ENCODE measurements at regions not wholly inside any gene's neighbourhood (a gene's known extent, or its start where the extent isn't known, plus 50 kb on each side); places are given as distances from the start of the nearest gene placed in this dataset.

GRCh38 chr17:65453204-65453931 is 108.1 kb downstream of the AXIN2 start:
- Histone ChIP-seq H3K27me3 (ENCODE audit: control insufficient read depth in 3 of 3, insufficient read depth in 3 of 3, low read depth in 1 of 3, low read length in 3 of 3) (no peaks in the 10 kb centered on the region), H3K9ac (ENCODE audit: low read depth, low read length, poor library complexity) (no peak overlapping the region), H3K36me3 (replicated peaks in 1 of 2; ENCODE audit: control insufficient read depth in 2 of 2, insufficient read depth in 2 of 2, low read length in 2 of 2) (no peaks in the 10 kb centered on the region), H4K91ac (ENCODE audit: low read depth, low read length, poor library complexity) (no peak overlapping the region), H3K4me3 (ENCODE audit: low read length in 2 of 2) (no peak overlapping the region), H3K4ac (ENCODE audit: low read length) (no peak overlapping the region), H2BK12ac (ENCODE audit: low read length) (no peak overlapping the region), H3K23ac (ENCODE audit: low read depth, low read length, poor library complexity) (no peak overlapping the region), H3K18ac (ENCODE audit: low read length) (no peak overlapping the region), H3K4me1 (ENCODE audit: control insufficient read depth in 2 of 2, insufficient read depth in 1 of 2, low read depth in 1 of 2, low read length in 2 of 2) (peaks cover 3% of the 10 kb centered on the region in 2 donors), H2BK15ac (ENCODE audit: low read length) (no peak overlapping the region), H3K9me3 (replicated peaks in 1 of 2; ENCODE audit: control insufficient read depth in 2 of 2, insufficient read depth in 1 of 2, low read depth in 1 of 2, low read length in 2 of 2) (peaks cover 0 to 17% of the 10 kb centered on the region in 2 donors), H3K4me2 (ENCODE audit: insufficient read depth, low read length, poor library complexity, severe bottlenecking) (no peak overlapping the region), H2AK5ac (ENCODE audit: low read depth, low read length) (no peak overlapping the region), H2BK5ac (ENCODE audit: low read length) (no peak overlapping the region), H3K27ac (replicated peaks; ENCODE audit: low read length) (no peak overlapping the region), H2BK120ac (ENCODE audit: low read depth, low read length) (no peak overlapping the region), H3K79me1 (ENCODE audit: low read depth, low read length) (no peaks in the 10 kb centered on the region), H4K8ac (ENCODE audit: low read depth, low read length) (no peak overlapping the region), H2AFZ (ENCODE audit: low read length) (no peak overlapping the region), H3K14ac (ENCODE audit: low read length) (no peak overlapping the region)
- DNase-seq (ENCODE audit: low spot score) = no peak
- no CpG with 5 or more reads among the region's 4 CpGs for WGBS, 2 donors (ENCODE audit: extremely low coverage in 2 of 2, insufficient read length in 2 of 2, insufficient replicate concordance in 1 of 2)

- peaks cover 0 to 24% of the 10 kb centered on the region in 2 donors for H3K9me3 ChIP-seq (replicated peaks in 1 of 2; ENCODE audit: control insufficient read depth in 2 of 2, insufficient read depth in 1 of 2, low read depth in 1 of 2, low read length in 2 of 2)
- H3K14ac ChIP-seq (ENCODE audit: low read length) = no peak overlapping the region
- no peak for DNase-seq (ENCODE audit: low spot score)
- H3K4ac ChIP-seq (ENCODE audit: low read length) = no peak overlapping the region
- no peak overlapping the region for H3K4me2 ChIP-seq (ENCODE audit: insufficient read depth, low read length, poor library complexity, severe bottlenecking)
- H3K36me3 ChIP-seq (replicated peaks in 1 of 2; ENCODE audit: control insufficient read depth in 2 of 2, insufficient read depth in 2 of 2, low read length in 2 of 2) = no peaks in the 10 kb centered on the region
- H3K9ac ChIP-seq (ENCODE audit: low read depth, low read length, poor library complexity) = no peak overlapping the region
- no peak overlapping the region for H2AK5ac ChIP-seq (ENCODE audit: low read depth, low read length)
- no peak overlapping the region for H2BK12ac ChIP-seq (ENCODE audit: low read length)
- peaks cover 0 to 7% (median 0%) of the 10 kb centered on the region in 3 experiments for H3K27me3 ChIP-seq (ENCODE audit: control insufficient read depth in 3 of 3, insufficient read depth in 3 of 3, low read depth in 1 of 3, low read length in 3 of 3)
- no peaks in the 10 kb centered on the region for H3K4me1 ChIP-seq (ENCODE audit: control insufficient read depth in 2 of 2, insufficient read depth in 1 of 2, low read depth in 1 of 2, low read length in 2 of 2)
- no peak overlapping the region for H3K27ac ChIP-seq (replicated peaks; ENCODE audit: low read length)
- H3K23ac ChIP-seq (ENCODE audit: low read depth, low read length, poor library complexity) = no peak overlapping the region
- no peak overlapping the region for H4K91ac ChIP-seq (ENCODE audit: low read depth, low read length, poor library complexity)
- no peak overlapping the region for H4K8ac ChIP-seq (ENCODE audit: low read depth, low read length)
- no peak overlapping the region for H2BK15ac ChIP-seq (ENCODE audit: low read length)
- H2BK120ac ChIP-seq (ENCODE audit: low read depth, low read length) = no peak overlapping the region
- no peaks in the 10 kb centered on the region for H3K79me1 ChIP-seq (ENCODE audit: low read depth, low read length)
- no peak overlapping the region for H3K18ac ChIP-seq (ENCODE audit: low read length)
- no CpG with 5 or more reads among the region's 4 CpGs for WGBS, 2 donors (ENCODE audit: extremely low coverage in 2 of 2, insufficient read length in 2 of 2, insufficient replicate concordance in 1 of 2)
- H2AFZ ChIP-seq (ENCODE audit: low read length) = no peak overlapping the region
- H3K4me3 ChIP-seq (ENCODE audit: low read length in 2 of 2) = no peak overlapping the region
- no peak overlapping the region for H2BK5ac ChIP-seq (ENCODE audit: low read length)
Observed at GRCh38 chr17:65449495-65449894, 112.0 kb downstream of the AXIN2 start.

- peaks cover 0 to 7% (median 0%) of the 10 kb centered on the region in 3 experiments for H3K27me3 ChIP-seq (ENCODE audit: control insufficient read depth in 3 of 3, insufficient read depth in 3 of 3, low read depth in 1 of 3, low read length in 3 of 3)
- no peak overlapping the region for H3K4me2 ChIP-seq (ENCODE audit: insufficient read depth, low read length, poor library complexity, severe bottlenecking)
- no peak overlapping the region for H4K91ac ChIP-seq (ENCODE audit: low read depth, low read length, poor library complexity)
- H3K27ac ChIP-seq (replicated peaks; ENCODE audit: low read length) = no peak overlapping the region
- no CpG with 5 or more reads among the region's 2 CpGs for WGBS, 2 donors (ENCODE audit: extremely low coverage in 2 of 2, insufficient read length in 2 of 2, insufficient replicate concordance in 1 of 2)
- H2AFZ ChIP-seq (ENCODE audit: low read length) = no peak overlapping the region
- no peak overlapping the region for H2AK5ac ChIP-seq (ENCODE audit: low read depth, low read length)
- H3K18ac ChIP-seq (ENCODE audit: low read length) = no peak overlapping the region
- no peak overlapping the region for H4K8ac ChIP-seq (ENCODE audit: low read depth, low read length)
- H3K4ac ChIP-seq (ENCODE audit: low read length) = no peak overlapping the region
- no peak overlapping the region for H3K23ac ChIP-seq (ENCODE audit: low read depth, low read length, poor library complexity)
- H2BK15ac ChIP-seq (ENCODE audit: low read length) = no peak overlapping the region
- no peak overlapping the region for H2BK12ac ChIP-seq (ENCODE audit: low read length)
- H3K4me1 ChIP-seq (ENCODE audit: control insufficient read depth in 2 of 2, insufficient read depth in 1 of 2, low read depth in 1 of 2, low read length in 2 of 2) = no peaks in the 10 kb centered on the region
- H3K14ac ChIP-seq (ENCODE audit: low read length) = no peak overlapping the region
- H2BK120ac ChIP-seq (ENCODE audit: low read depth, low read length) = no peak overlapping the region
- peaks cover 0 to 24% of the 10 kb centered on the region in 2 donors for H3K9me3 ChIP-seq (replicated peaks in 1 of 2; ENCODE audit: control insufficient read depth in 2 of 2, insufficient read depth in 1 of 2, low read depth in 1 of 2, low read length in 2 of 2)
- H3K4me3 ChIP-seq (ENCODE audit: low read length in 2 of 2) = no peak overlapping the region
- DNase-seq (ENCODE audit: low spot score) = no peak
- no peak overlapping the region for H3K9ac ChIP-seq (ENCODE audit: low read depth, low read length, poor library complexity)
- no peaks in the 10 kb centered on the region for H3K36me3 ChIP-seq (replicated peaks in 1 of 2; ENCODE audit: control insufficient read depth in 2 of 2, insufficient read depth in 2 of 2, low read length in 2 of 2)
- no peaks in the 10 kb centered on the region for H3K79me1 ChIP-seq (ENCODE audit: low read depth, low read length)
- no peak overlapping the region for H2BK5ac ChIP-seq (ENCODE audit: low read length)
Observed at GRCh38 chr17:65447823-65448222, 113.6 kb downstream of the AXIN2 start.

- Histone ChIP-seq H3K79me1 (ENCODE audit: low read depth, low read length) (no peaks in the 10 kb centered on the region), H3K4ac (ENCODE audit: low read length) (no peak overlapping the region), H3K27ac (replicated peaks; ENCODE audit: low read length) (no peak overlapping the region), H3K9me3 (replicated peaks in 1 of 2; ENCODE audit: control insufficient read depth in 2 of 2, insufficient read depth in 1 of 2, low read depth in 1 of 2, low read length in 2 of 2) (peaks cover 0 to 24% of the 10 kb centered on the region in 2 donors), H2BK12ac (ENCODE audit: low read length) (no peak overlapping the region), H3K4me2 (ENCODE audit: insufficient read depth, low read length, poor library complexity, severe bottlenecking) (no peak overlapping the region), H3K14ac (ENCODE audit: low read length) (no peak overlapping the region), H3K23ac (ENCODE audit: low read depth, low read length, poor library complexity) (no peak overlapping the region), H2BK5ac (ENCODE audit: low read length) (no peak overlapping the region), H3K18ac (ENCODE audit: low read length) (no peak overlapping the region), H2AK5ac (ENCODE audit: low read depth, low read length) (no peak overlapping the region), H2AFZ (ENCODE audit: low read length) (no peak overlapping the region), H3K9ac (ENCODE audit: low read depth, low read length, poor library complexity) (no peak overlapping the region), H3K27me3 (ENCODE audit: control insufficient read depth in 3 of 3, insufficient read depth in 3 of 3, low read depth in 1 of 3, low read length in 3 of 3) (peaks cover 0 to 7% (median 0%) of the 10 kb centered on the region in 3 experiments), H3K4me1 (ENCODE audit: control insufficient read depth in 2 of 2, insufficient read depth in 1 of 2, low read depth in 1 of 2, low read length in 2 of 2) (no peaks in the 10 kb centered on the region), H4K8ac (ENCODE audit: low read depth, low read length) (no peak overlapping the region), H2BK15ac (ENCODE audit: low read length) (no peak overlapping the region), H4K91ac (ENCODE audit: low read depth, low read length, poor library complexity) (no peak overlapping the region), H3K4me3 (ENCODE audit: low read length in 2 of 2) (no peak overlapping the region), H3K36me3 (replicated peaks in 1 of 2; ENCODE audit: control insufficient read depth in 2 of 2, insufficient read depth in 2 of 2, low read length in 2 of 2) (no peaks in the 10 kb centered on the region), H2BK120ac (ENCODE audit: low read depth, low read length) (no peak overlapping the region)
- no peak for DNase-seq (ENCODE audit: low spot score)
- no CpG with 5 or more reads among the region's 6 CpGs for whole genome bisulfite sequencing, 2 donors (ENCODE audit: extremely low coverage in 2 of 2, insufficient read length in 2 of 2, insufficient replicate concordance in 1 of 2)
Observed at GRCh38 chr17:65446838-65447526, 114.5 kb downstream of the AXIN2 start.

All from neuronal stem cell (in vitro differentiated cells).